GM18505 (cell line): ENCODE measurements at regions not wholly inside any gene's neighbourhood (a gene's known extent, or its start where the extent isn't known, plus 50 kb on each side); places are given as distances from the start of the nearest gene placed in this dataset.
"Not testable (repeated sequence)": the region's sequence is repeated elsewhere in the genome, so short reads cannot be mapped to it uniquely, and the experiment has no call there.

Experiments
- ATAC-seq: cut with Tn5 transposase; IDR thresholded peaks from one replicate; pipeline ENCODE4 v1.9.1; 2021; ENCODE audit not compliant: unreplicated experiment
- POLR2A ChIP-seq: IDR thresholded peaks from 4 replicates; pipeline ENCODE4 v1.6.1; 2011; ENCODE audit warnings: borderline replicate concordance; ENCODE audit not compliant: insufficient read depth, insufficient read length; ENCODE audit errors: extremely low read depth

DNA sequence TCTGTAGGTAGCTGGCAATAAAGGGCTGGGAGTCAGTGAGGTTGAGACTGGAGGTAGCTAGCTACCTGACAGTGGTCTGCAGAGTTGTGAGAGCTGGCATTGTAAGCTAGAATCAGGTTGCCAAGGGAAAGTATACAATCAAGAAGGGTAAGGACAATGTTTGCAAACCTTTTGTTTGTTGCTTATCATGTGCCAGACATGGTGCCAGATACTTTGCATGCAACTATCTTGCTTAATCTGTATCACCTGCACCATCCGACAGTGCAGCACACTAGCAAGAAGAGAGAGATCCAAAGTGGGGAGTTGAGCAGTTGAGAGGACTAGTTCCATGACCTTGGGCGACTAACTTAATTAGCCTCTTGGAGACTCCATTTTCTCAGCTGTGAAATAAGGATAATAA lies 236.4 kb downstream of the PDCD6IP start:
- no peak for ATAC-seq
- no peak for TF ChIP-seq POLR2A

- no peak for TF ChIP-seq POLR2A
- no peak for ATAC-seq
Observed at GRCh38 chr3:34035775-34036174, 237.3 kb downstream of the PDCD6IP start.

- ATAC-seq: no peak
Observed at GRCh38 chr3:34037260-34037659, 238.8 kb downstream of the PDCD6IP start.

GRCh38 chr3:34038131-34038530 lies 239.7 kb downstream of the PDCD6IP start:
- no peak for ATAC-seq
- no peak for TF ChIP-seq POLR2A

More at GRCh38 chr3:34037260-34037659, 238.8 kb downstream of the PDCD6IP start:
- TF ChIP-seq POLR2A: no peak

DNA sequence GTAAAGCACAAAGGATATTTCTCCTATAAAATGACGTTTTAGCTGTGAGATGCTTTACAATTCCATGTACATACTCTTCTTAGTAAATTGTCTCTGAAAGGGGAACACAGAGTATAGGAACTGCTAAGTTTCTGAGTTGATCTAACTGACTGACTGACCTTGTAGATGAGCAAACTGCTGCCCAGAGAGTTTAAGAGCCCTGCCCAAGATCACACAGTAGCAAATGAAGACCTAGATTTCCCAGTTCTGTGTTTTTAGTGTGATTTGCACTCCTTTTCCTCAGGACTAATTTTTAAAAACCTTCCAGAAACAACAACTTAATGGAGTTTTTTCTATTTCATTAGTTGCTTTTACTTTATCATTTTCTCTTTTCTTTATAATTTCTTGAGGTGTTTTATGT lies 247.7 kb downstream of the PDCD6IP start:
- no peak for ATAC-seq
- no peak for TF ChIP-seq POLR2A

GRCh38 chr3:34053626-34054025 lies 255.2 kb downstream of the PDCD6IP start:
- no peak for ATAC-seq
- no peak for TF ChIP-seq POLR2A

DNA sequence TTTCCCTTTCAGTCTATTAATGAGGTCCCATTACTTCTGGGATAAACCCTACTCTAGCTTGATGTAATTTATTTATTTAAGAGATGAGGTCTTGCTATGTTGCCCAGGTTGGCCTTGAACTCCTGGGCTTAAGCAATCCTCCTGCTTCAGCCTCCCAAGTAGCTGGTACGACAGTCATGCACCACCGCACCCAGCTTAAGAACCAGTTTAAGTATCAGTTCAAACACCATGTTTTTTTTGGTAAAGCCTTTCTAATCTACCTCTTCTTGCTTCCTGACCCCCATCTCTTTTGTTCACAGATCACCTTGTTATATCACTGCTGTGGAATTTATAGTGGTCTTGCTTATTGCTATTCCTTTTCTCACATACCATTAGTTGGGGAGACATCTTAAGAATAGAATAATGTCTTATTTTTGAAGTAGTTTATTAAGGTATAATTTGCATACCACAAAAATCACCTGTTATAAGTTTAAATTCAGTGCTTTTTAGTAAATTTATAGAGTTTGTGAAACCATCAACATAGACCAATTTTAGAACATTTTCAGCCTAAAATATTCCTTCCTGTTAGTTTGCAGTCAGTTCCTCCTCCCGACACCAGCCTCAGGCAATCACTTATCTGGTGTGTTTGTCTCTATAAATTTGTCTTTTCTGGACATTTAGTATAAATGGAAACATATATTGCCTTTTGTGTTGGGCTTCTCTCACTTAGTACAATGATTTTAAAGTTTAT lies 257.9 kb downstream of the PDCD6IP start:
- peak; percentile 10 for ATAC-seq

DNA sequence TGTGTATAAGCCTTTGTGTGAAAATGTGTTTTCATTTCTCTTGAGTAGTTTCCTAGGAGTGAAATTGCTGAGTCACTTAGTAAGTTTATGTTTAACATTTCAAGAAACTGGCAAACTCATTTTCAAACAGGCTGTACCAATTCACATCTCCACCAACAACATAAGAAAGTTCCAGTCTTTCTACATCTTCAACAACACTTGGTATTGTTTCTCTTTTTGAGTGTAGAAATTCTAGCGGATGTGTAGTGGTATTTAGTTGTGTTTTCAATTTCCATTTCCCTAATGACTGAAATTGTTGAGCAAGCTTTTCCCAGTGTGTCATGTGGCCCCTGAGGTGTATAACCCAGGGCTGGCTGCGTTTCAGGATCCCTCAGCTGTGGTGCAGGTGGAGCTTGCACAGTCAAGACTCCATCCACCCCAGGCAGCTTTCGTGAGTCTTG lies 258.5 kb downstream of the PDCD6IP start:
- peak; percentile 94 for ATAC-seq
- TF ChIP-seq POLR2A: no peak

More for the DNA sequence above, 257.9 kb downstream of the PDCD6IP start:
- no peak for TF ChIP-seq POLR2A

- ATAC-seq: not testable (repeated sequence)
Observed at GRCh38 chr3:34060995-34061394, 262.6 kb downstream of the PDCD6IP start.

DNA sequence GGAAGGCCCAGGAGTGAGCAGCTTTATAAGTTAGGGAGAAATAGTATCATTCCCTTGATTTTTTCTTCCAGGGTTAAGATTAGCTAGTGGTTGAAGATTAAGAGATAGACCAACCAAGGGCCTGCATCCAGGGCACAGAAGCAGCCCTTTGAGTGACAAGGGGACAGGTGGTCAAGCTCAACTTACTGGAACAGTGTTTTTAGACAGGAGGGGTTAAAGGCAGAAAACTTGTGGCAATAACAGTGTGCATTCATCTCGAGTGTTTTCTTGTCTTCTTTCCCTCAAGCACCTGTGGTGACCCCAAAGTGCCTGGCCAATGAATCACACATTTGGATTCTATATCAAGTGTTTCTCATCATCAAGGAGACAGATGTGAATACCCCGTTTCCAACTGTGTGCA lies 267.5 kb downstream of the PDCD6IP start:
- no peak for ATAC-seq
- TF ChIP-seq POLR2A: no peak

DNA sequence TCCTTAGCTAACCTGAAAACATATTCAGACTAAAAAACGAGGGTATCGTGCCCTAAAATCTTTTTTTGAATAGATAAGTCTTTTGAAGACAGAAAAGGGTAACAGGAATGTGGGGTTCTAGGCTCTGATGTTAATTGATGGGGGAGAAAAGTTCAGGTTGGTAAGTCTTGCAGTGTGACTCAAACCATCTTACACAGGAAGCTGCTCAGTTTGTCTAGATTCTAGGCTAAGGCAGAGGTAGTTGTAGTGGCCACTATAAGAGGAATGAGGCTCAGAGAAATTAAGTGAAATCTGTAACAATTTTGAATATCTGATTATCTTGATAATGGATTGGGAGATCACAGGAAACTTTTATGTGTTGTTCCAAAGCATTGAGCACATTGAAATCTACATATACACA lies 267.9 kb downstream of the PDCD6IP start:
- ATAC-seq: no peak
- TF ChIP-seq POLR2A: no peak

- no peak for TF ChIP-seq POLR2A
- ATAC-seq: no peak
Observed at GRCh38 chr3:34066999-34067398, 268.6 kb downstream of the PDCD6IP start.

- TF ChIP-seq POLR2A: no peak
- ATAC-seq: no peak
Observed at GRCh38 chr3:34067536-34068051, 269.2 kb downstream of the PDCD6IP start.

DNA sequence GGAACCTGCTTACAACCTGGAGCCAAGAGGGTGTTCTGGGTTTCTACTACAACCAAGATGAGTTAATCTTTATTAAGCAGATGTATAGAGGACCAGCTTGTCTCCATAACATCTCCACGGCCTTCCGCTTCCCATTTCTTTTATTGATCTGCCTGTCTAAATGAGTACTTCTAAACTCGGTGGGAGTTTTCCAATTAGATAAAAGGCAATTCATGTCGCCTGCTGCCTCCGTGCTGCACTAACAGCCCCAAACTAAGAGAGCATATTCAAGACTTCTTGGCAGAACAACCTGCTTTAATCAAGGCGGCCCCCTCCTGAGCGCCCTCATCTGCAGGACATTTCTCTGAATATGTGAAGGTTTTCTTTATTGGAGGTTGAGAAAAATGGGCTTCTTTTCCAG lies 270.1 kb downstream of the PDCD6IP start:
- ATAC-seq: no peak
- no peak for TF ChIP-seq POLR2A
